SK-N-SH (cell line): ENCODE measurements at regions not wholly inside any gene's neighbourhood (a gene's known extent, or its start where the extent isn't known, plus 50 kb on each side); places are given as distances from the start of the nearest gene placed in this dataset.

Source experiments
- EZH2phosphoT487 ChIP-seq: fragments of 200-600 bp; sonication (generic); IDR thresholded peaks from 2 replicates; pipeline ENCODE4 v1.6.1; 2017; ENCODE audit warnings: low read depth, mixed run types, mild to moderate bottlenecking, antibody characterized with exemption, moderate library complexity, borderline replicate concordance
- TF ChIP-seq, protein P1 (sequence below): fragments of 200-600 bp; sonication (generic); IDR thresholded peaks from 2 replicates; pipeline ENCODE4 v1.6.1; 2017; ENCODE audit warnings: antibody characterized with exemption, mild to moderate bottlenecking, moderate library complexity

DNA sequence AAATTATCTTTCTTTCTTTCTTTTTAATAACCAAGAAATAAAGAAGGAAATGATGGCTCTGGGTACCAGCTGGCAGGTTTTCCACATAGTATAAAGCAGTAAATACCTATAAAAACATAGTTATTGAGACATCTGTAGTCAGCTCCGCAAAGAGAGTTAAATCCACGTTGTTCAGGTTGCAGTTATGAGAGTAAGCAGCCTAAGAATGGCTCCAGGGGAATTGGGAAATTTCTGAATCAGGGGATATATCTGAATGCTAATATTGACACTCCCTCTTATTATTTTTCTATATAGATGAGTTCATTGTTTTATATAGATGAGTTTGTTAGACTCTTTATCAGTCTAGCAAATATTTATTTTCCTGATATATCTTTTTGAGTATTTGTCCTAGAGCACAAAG, 322.0 kb upstream of the LRRC4C start:
- TF ChIP-seq, protein P1, sequence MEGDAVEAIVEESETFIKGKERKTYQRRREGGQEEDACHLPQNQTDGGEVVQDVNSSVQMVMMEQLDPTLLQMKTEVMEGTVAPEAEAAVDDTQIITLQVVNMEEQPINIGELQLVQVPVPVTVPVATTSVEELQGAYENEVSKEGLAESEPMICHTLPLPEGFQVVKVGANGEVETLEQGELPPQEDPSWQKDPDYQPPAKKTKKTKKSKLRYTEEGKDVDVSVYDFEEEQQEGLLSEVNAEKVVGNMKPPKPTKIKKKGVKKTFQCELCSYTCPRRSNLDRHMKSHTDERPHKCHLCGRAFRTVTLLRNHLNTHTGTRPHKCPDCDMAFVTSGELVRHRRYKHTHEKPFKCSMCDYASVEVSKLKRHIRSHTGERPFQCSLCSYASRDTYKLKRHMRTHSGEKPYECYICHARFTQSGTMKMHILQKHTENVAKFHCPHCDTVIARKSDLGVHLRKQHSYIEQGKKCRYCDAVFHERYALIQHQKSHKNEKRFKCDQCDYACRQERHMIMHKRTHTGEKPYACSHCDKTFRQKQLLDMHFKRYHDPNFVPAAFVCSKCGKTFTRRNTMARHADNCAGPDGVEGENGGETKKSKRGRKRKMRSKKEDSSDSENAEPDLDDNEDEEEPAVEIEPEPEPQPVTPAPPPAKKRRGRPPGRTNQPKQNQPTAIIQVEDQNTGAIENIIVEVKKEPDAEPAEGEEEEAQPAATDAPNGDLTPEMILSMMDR: no peak
- TF ChIP-seq EZH2phosphoT487: no peak
